GM03348 (cell line): ENCODE measurements at regions not wholly inside any gene's neighbourhood (a gene's known extent, or its start where the extent isn't known, plus 50 kb on each side); places are given as distances from the start of the nearest gene placed in this dataset.

Source experiments
- DNase-seq: peaks from one replicate; pipeline ENCODE4 v3.0.0; 2012; ENCODE audit warnings: low spot score

- no peak for DNase-seq
These were observed 246.8 kb downstream of the QKI start for GRCh38 chr6:163661272-163661671.

GRCh38 chr6:163659803-163660202 is 245.3 kb downstream of the QKI start:
- DNase-seq: no peak

- DNase-seq: no peak
These were observed 241.0 kb downstream of the QKI start for GRCh38 chr6:163655217-163656121.

GRCh38 chr6:163651915-163652668 is 237.6 kb downstream of the QKI start:
- DNase-seq: no peak

- DNase-seq: no peak
These were observed 236.9 kb downstream of the QKI start for GRCh38 chr6:163651426-163651825.

- DNase-seq: no peak
These were observed 234.3 kb downstream of the QKI start for GRCh38 chr6:163648868-163649267.

GRCh38 chr6:163647624-163648023 is 233.1 kb downstream of the QKI start:
- DNase-seq: no peak

- no peak for DNase-seq
These were observed 232.3 kb downstream of the QKI start for GRCh38 chr6:163646866-163647265.

GRCh38 chr6:163646133-163646532 is 231.6 kb downstream of the QKI start:
- no peak for DNase-seq

GRCh38 chr6:163645560-163645959 is 231.0 kb downstream of the QKI start:
- DNase-seq: no peak

- no peak for DNase-seq
These were observed 229.3 kb downstream of the QKI start for GRCh38 chr6:163643866-163644265.

- DNase-seq: no peak
These were observed 227.2 kb downstream of the QKI start for GRCh38 chr6:163641706-163642105.

GRCh38 chr6:163640641-163641040 is 226.1 kb downstream of the QKI start:
- DNase-seq: no peak

GRCh38 chr6:163637524-163637923 is 223.0 kb downstream of the QKI start:
- DNase-seq: no peak

- no peak for DNase-seq
These were observed 221.3 kb downstream of the QKI start for GRCh38 chr6:163635731-163636364.

GRCh38 chr6:163635315-163635714 is 220.8 kb downstream of the QKI start:
- DNase-seq: no peak

GRCh38 chr6:163634211-163635171 is 220.0 kb downstream of the QKI start:
- DNase-seq: no peak

- DNase-seq: no peak
These were observed 216.5 kb downstream of the QKI start for GRCh38 chr6:163630991-163631390.

GRCh38 chr6:163630572-163630971 is 216.1 kb downstream of the QKI start:
- no peak for DNase-seq

GRCh38 chr6:163630096-163630495 is 215.6 kb downstream of the QKI start:
- no peak for DNase-seq
